G401 (cell line): ENCODE measurements at regions not wholly inside any gene's neighbourhood (a gene's known extent, or its start where the extent isn't known, plus 50 kb on each side); places are given as distances from the start of the nearest gene placed in this dataset.

Experiments used
- DNase-seq: peaks from one replicate; pipeline ENCODE4 v3.0.0-alpha.2; 2015; ENCODE audit warnings: low spot score
- in situ Hi-C: cut with HindIII; loops from 2 replicates; pipeline ENCODE4 v1.10.0; 2016; ENCODE audit warnings: low sequenced_read_pairs, mixed read lengths

GRCh38 chr6:22833191-22833590, 263.8 kb downstream of the HDGFL1 start:
- DNase-seq = no peak
- in situ Hi-C loops = no loop called here

DNA sequence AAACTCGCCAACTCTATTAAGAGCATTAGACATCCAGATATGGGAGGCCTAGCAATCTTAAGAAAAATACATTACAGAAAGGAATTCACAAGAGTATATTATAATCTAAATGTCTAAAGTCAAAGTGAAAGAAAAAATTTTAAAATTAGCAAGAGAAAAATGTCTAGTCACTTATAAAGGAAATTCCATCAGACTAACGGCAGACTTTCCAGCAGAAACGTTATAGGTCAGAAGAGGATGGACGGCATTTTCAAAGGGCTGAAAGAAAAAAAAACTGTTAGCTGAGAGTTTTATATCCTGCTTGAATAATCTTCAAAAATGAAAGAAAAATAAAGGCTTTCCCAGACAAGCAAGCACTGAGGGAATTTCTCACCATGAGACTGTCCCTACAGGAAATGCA, 269.0 kb downstream of the HDGFL1 start:
- DNase-seq = no peak

GRCh38 chr6:22845467-22845866, 276.1 kb downstream of the HDGFL1 start:
- no peak for DNase-seq
- in situ Hi-C loops = no loop called here

More for the DNA sequence above, 269.0 kb downstream of the HDGFL1 start:
- in situ Hi-C loops = no loop called here

- no peak for DNase-seq
- in situ Hi-C loops = no loop called here
Measured at GRCh38 chr6:22848121-22848520, 278.8 kb downstream of the HDGFL1 start.

DNA sequence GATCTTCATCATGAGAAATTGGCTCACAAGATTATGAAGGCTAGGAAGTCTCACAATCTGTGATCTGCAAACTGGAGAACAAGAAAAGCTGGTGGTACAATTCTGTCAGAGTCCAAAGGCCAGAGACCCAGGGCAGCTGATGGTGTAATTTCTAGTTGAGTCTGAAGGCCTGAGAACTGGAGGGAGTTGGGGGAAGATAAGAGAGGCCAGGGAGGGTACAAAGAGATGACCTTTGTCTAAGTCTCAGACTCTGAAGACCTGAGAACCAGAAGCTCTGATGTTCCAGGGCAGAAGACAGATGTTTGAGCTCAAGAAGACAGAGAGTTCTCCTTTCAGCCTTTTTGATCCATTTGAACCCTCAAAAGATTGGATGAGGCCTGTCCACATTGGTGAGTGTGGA, 280.6 kb downstream of the HDGFL1 start:
- in situ Hi-C loops = no loop called here

DNA sequence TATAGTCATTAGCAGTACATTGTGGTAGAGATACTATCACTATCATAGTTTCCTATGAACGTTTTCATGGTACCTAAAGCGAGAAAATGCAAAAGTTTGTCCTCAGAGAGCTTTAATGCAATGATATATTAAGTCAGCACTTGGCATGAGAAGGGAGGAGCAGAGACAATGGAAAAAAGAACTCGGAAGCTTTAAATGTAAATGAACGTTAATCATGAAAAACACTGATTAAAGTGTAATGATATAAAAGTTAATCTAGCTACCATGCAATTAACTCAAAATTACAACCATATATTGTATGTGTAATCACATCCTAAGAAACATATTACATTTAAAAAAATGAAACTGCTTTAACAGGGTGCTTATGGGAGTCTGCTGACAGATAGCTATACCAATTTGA, 282.7 kb downstream of the HDGFL1 start:
- in situ Hi-C loops = no loop called here
- DNase-seq = no peak

More for the DNA sequence above, 280.6 kb downstream of the HDGFL1 start:
- no peak for DNase-seq

- peak; percentile 18 for DNase-seq
- in situ Hi-C loops = no loop called here
Measured at GRCh38 chr6:22873513-22874136, 304.3 kb downstream of the HDGFL1 start.

DNA sequence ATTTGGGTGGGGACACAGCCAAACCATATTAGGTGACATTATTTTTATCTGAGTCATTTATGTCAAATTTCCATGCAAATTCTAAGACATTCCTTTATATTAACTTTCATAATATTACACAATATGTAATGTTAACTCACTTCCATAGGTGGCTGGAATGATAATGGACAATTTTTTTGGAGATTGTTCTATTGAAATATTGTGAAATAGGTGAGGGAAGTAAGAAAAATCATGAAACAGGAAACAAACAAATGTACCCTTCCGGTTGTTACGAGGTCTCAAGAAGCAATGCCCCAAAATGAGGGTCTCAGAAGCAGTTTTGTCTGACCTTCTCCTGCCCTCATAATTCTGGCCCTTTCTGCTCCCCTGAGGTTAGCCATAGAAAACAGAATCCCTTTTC, 306.5 kb downstream of the HDGFL1 start:
- in situ Hi-C loops = no loop called here
- no peak for DNase-seq

DNA sequence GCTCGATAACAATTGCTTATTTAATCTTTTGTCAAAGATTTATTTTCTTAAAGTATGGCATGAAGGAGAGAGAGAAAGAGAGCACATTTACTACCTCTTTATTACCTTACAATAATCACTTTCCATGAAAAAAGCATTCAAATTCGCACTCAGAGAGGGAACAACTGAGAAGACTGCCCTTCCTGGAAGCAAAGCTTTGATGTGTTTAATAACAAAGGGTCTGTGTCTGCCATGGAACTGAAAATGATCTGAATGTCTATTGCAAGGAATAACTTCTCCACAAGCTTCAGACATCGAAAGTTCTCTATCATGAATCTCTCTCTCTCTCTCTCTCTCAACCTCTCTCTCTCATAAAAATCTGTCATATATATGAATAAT, 308.9 kb downstream of the HDGFL1 start:
- in situ Hi-C loops = no loop called here
- DNase-seq = no peak

GRCh38 chr6:22878706-22879105, 309.3 kb downstream of the HDGFL1 start:
- in situ Hi-C loops = no loop called here
- no peak for DNase-seq

GRCh38 chr6:22880686-22881433, 311.5 kb downstream of the HDGFL1 start:
- no peak for DNase-seq
- in situ Hi-C loops = no loop called here

GRCh38 chr6:22882581-22882980, 313.2 kb downstream of the HDGFL1 start:
- in situ Hi-C loops = no loop called here
- no peak for DNase-seq

- in situ Hi-C loops = no loop called here
- no peak for DNase-seq
Measured at GRCh38 chr6:22883061-22883717, 313.8 kb downstream of the HDGFL1 start.

GRCh38 chr6:22884456-22884855, 315.1 kb downstream of the HDGFL1 start:
- DNase-seq = no peak
- in situ Hi-C loops = no loop called here

DNA sequence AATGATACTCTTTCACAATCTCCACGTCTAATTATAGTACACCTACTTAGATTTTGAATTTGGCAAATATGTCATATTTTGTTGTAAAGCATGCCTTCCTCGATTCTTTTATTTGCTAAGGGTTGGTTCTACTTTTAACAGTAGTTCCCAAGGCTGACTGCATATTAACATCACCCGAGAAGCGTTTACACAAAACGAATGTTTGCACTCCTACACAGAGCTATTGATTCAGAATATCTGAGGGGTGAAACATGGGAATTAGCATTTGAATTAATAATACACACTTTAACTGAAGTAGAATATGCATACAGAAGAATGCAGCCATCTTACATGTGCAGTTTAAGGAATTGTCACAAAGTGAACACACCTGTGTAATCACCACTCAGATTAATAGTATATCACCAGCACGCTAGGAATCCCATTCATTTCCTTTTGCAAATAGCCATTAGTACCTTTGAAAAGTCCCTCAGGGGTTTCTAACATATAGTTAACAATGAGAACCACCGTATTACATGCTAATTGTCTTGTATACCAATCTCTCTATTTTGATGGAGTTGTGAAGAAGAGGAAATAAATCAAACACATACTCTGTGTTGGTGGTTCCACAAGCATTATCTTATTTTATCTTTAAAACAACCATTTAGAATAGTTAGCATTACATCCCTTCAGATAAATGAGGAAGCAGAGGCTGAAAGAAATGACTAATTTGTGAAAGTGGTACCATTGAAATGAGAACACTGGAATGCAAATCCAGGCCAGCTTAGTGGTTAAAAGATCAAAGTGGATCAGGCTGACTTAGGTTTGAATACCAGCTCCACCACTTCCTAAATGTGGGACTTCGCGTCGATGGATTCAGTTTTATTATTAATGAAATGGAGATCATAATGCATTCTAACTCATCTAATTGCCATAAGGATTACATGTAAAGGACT, 317.6 kb downstream of the HDGFL1 start:
- in situ Hi-C loops = no loop called here
- DNase-seq = no peak

- in situ Hi-C loops = no loop called here
- DNase-seq = no peak
Measured at GRCh38 chr6:22888163-22888752, 318.9 kb downstream of the HDGFL1 start.

GRCh38 chr6:22891934-22892333, 322.6 kb downstream of the HDGFL1 start:
- DNase-seq = no peak
- in situ Hi-C loops = no loop called here

GRCh38 chr6:22892452-22892851, 323.1 kb downstream of the HDGFL1 start:
- in situ Hi-C loops = no loop called here
- DNase-seq = no peak

GRCh38 chr6:22896696-22897095, 327.3 kb downstream of the HDGFL1 start:
- no peak for DNase-seq
- in situ Hi-C loops = no loop called here
